Glomerular visceral epithelial cell (primary cell): ENCODE measurements at regions not wholly inside any gene's neighbourhood (a gene's known extent, or its start where the extent isn't known, plus 50 kb on each side); places are given as distances from the start of the nearest gene placed in this dataset.

Experiments used
- DNase-seq: peaks from one replicate; pipeline ENCODE4 v3.0.0-alpha.2; 2016; ENCODE audit errors: extremely low spot score

GRCh38 chr11:42047637-42048555 is 588.4 kb upstream of the LRRC4C start:
- DNase-seq, result no peak

- no peak for DNase-seq
These were observed 589.7 kb upstream of the LRRC4C start for GRCh38 chr11:42049186-42049585.

DNA sequence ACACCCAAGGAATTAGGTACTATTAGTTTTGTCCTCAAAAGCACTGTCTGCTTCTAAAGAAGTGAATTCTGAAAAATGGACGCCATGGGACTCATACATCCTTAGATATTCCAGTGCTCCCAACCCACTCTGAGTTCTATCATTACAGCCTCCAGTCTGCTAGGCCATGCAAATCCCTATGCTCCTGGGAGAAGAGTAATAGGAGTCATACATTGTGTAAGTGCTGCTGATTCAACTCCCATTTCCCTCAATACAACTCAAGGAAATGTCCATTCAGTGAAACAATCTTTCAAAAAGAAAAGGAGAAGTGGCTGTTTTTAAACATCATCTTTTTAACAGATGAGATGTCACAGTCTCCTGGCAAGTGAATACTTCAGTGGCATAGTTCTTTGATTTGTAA is 590.2 kb upstream of the LRRC4C start:
- DNase-seq, result no peak

DNA sequence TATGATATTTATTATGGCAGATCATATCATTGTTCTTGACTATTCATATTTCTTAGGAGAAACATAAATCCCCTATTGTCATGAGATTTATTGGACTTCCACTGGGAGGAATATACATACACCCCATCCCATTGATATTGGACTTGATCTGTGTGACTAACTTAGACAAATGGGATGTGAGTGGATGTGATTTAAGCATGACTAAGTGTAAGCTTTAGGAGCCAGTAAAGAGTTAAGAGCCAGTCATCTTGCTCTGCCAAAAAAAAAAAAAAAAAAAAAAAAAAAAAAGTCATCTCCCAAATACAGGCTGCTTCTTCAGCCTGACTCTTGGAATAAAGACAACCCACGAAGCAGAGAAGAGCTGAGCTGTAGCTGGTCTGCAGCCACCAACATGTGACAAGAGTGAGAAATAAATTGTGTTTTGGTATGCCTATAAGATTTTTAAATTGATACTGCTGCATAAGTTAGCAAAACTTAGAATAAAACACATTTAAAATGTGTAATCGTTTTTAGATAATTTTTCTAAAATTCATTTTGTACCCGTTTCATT is 595.0 kb upstream of the LRRC4C start:
- no peak for DNase-seq

DNA sequence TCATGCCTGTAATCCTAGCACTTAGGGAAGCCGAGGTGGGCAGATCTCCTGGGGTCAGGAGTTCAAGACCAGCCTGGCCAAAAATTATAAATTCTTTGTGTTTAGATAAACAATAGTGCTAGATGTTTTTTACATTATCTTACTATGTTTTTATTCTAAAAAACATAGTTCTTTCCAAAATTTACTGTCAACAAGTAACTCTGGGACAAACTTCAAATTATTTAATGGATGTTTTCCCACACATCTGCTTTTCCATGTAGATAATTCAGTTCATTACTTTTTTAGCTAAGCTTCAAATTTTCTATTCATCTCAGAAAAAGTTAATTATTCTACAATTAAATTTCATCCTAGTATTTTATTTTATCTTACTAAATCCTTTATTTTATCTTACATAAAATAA is 596.2 kb upstream of the LRRC4C start:
- no peak for DNase-seq

- no peak for DNase-seq
These were observed 599.3 kb upstream of the LRRC4C start for GRCh38 chr11:42058794-42059193.

- DNase-seq, result no peak
These were observed 605.7 kb upstream of the LRRC4C start for GRCh38 chr11:42065199-42065598.

DNA sequence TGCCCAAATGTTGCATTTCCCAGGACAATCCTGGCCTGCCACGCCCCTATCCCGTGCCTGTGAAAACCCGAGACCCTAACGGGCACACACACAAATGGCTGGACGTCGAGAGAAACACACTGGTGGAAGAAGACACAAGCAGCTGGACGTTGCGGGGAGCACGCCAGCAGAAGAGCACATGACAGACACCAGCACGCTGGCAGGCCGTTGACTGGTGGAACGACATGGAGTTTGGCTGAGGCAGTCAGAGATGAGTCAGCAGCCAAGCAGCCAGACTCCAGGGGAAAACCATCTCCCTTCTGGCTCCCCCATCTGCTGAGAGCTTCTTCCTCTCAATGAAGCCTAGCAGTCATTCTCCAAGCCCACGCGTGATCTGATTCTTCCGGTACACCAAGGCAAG is 606.7 kb upstream of the LRRC4C start:
- DNase-seq, result no peak

DNA sequence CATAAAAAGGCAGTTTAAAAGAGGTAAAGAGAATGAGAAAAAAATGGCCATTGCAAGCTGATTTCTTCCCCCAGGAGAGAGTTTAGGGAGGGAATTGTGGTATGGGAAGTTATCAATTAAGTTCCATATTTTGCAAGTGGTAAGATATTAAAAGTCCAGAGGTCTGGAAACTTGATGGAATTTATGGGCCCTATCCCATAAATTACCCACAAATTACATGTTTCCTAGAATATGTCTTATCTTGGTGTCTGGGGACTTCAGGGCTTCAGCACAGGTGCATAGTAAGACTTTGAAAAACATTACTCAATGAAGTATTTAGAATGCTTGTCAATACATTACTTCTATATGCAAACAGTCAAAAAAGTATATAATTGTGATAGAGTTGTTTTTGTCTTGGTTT is 614.9 kb upstream of the LRRC4C start:
- DNase-seq, result no peak

DNA sequence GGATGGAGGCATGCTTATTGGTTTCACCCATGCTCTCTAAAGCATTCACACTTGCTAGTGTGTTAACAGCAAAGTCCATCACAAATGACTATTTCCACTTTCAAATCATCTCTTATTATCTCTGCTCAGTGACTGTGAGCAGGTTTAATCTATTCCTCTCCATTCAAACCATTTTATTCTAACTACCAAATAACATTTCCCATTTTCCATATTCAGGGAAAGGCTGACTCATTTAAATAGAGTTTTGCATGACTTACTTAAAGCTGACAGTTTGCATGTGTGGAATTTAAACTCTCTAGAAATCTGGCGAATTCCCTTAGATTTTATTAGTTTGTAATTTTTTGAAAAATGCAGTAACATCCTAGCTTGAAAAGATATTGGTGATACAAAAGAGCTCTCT is 615.7 kb upstream of the LRRC4C start:
- no peak for DNase-seq

- no peak for DNase-seq
These were observed 618.3 kb upstream of the LRRC4C start for GRCh38 chr11:42077794-42078193.

GRCh38 chr11:42085736-42086135 is 626.3 kb upstream of the LRRC4C start:
- DNase-seq, result no peak

DNA sequence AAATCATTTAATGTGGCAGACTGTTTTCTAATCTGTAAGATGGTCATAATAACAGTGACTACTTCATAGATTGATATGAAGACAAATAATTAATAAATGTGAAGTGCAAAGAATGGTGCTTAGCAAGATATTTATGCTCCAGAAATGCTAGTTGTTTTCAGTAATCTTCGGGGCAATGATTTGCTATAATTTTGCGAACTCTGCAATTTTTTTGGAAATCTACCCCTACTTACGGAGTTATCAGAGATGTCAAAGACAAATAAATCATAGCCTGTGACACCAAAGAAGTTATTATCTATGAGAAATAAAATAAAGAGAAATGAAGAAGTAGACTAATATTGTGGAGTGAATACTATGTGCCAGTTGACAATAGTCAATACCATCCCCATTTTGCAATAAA is 634.1 kb upstream of the LRRC4C start:
- no peak for DNase-seq

DNA sequence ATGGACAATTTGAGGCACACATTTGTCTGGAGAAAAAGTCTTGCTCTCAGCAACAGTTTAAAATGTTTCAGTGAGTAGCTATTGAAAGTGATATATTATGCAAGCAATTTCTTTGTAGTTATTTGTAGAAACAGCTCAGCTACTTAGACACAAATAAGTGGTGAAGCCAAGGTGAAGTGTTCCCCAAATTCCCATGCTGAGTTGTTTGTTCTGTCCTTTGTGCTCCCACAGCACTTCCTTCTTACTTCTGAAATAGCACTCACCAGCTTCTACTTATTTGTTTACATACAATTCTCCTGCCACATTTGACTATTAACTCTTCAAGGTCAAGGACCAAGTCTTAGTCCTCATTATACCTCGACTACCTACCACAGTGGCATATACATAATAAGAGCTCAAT is 638.6 kb upstream of the LRRC4C start:
- no peak for DNase-seq

GRCh38 chr11:42112866-42113265 is 653.4 kb upstream of the LRRC4C start:
- no peak for DNase-seq

GRCh38 chr11:42114927-42115326 is 655.5 kb upstream of the LRRC4C start:
- no peak for DNase-seq

DNA sequence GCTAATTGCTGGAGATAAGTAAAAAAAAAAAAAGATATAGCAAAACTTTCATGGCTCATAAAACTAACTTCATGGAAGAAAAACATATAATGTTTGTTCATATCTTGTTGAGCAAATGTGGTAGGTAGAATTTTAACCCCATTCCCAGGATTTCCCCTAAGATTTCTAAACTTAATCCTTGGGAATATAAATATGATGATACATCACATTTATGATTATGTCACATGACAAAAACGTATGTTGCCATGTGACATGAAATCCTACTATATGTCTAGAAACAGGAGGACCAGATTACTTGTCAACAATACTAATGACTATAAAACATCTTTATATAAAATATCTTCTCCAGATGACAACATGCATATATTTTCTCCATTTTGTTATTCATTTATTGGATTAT is 679.0 kb upstream of the LRRC4C start:
- no peak for DNase-seq

- DNase-seq, result no peak
These were observed 685.9 kb upstream of the LRRC4C start for GRCh38 chr11:42145311-42145710.

DNA sequence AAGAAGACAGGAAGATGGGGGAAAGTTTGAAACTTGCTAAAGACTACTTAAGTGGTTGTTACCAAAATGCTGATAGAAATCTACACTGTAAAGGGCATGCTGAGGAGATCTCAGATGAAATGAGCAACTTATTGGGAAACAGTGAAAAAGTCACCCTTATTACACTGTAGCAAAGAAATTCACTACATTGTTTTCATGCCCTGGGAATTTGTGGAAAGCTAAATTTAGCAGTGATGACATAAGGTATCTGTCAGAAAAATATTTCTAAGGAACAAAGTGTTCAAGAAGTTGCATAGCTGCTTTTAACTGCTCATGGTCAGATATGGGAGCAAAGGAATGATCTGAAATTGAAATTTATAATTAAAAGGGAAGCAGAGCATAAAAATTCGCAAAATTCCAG is 702.4 kb upstream of the LRRC4C start:
- no peak for DNase-seq

DNA sequence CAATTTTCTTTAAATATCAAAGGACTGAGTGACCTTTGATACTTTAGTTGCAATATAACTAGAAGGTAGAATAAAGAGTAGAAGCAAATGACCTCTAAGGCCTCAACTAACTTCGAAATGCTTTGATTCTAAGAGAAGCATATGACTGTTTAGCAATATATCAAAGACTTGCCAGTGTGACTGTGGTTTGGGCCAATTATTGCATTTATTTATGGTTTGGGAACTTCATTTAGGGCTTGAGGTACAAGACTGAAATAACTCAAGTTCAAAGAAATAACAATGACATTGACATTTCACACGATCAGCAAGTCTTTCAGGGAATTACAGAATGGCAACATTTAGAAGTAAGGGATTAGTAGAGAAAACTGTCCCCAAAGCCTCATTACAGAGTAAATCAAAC is 709.7 kb upstream of the LRRC4C start:
- no peak for DNase-seq

- DNase-seq, result no peak
These were observed 711.1 kb upstream of the LRRC4C start for GRCh38 chr11:42170601-42171000.

DNA sequence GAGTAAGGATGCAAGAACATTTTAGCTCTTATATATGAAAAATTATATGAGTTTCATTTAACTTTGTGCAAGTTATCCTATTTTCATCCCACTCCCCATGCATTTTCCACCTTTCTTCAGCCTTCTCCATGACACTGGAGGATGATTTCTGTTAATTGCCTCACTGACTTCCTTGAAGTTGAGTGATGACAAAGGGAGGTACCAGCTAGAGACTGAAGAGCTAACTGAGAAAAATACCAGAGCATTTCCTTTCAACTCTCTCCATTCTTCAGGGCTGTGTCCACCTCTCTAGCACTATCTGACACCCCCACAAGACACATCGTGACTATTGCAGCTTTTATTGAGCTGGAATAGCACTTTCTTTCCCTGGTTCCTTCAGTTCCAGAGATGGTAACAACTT is 711.6 kb upstream of the LRRC4C start:
- DNase-seq, result no peak

DNA sequence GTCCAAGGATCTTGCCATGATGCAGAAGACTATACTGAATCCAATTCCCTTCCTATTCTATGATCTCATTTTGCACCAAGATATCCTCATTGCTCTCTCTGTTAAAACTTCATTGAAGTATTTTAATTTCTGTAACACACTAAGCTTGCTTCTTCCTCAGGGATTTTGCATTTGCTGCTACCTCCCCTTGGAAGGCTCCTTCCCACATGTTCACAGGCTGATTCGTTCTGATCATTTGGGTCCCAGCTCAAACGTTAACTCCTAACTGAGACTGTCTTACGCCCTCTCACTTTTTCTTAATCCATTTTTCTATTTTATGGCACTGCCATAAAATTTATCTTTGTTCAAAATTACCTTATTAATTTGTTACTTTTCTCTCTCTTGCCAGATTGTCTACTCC is 713.0 kb upstream of the LRRC4C start:
- DNase-seq, result no peak

- DNase-seq, result no peak
These were observed 715.8 kb upstream of the LRRC4C start for GRCh38 chr11:42175203-42175602.
